ENCODE measurements at regions not wholly inside any gene's neighbourhood (a gene's known extent, or its start where the extent isn't known, plus 50 kb on each side); places are given as distances from the start of the nearest gene placed in this dataset.

DNA sequence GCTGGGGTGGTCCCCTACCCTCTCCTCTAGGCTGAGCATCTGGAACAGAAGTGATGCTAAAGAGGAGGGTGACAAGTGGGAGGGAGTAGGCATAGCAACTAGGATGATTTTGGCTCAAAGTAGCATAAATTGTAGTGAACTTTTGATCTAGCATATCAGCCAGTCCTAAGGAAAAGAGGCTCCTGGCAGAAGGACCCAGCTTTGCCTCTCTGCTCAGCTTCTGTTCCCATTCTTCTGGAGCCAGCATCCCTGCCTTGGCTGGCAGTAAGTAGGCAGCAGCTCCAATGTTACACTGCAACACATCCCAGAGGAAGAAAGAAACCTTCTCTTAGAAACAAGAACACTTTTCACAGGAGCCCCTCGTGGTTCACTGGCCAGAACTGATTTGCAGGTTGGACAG is 487.0 kb downstream of the MTRR start:
- H3K9me3 ChIP-seq (ENCODE audit: control insufficient read depth in 1 of 2, low read length in 2 of 2), result no peaks in the 10 kb centered on the region
- no peaks in the 10 kb centered on the region for H3K36me3 ChIP-seq (ENCODE audit: control insufficient read depth in 1 of 2, insufficient read depth in 2 of 2, low read length in 2 of 2)
- H3K27ac ChIP-seq (ENCODE audit: low read length), result no peak overlapping the region
- no peak overlapping the region for H3K4me3 ChIP-seq (ENCODE audit: low read depth in 1 of 2, low read length in 2 of 2)
- H3K4me1 ChIP-seq (ENCODE audit: control insufficient read depth in 1 of 2, insufficient read depth in 2 of 2, low read length in 2 of 2), result no peaks in the 10 kb centered on the region
- H3K27me3 ChIP-seq (ENCODE audit: low read depth, low read length), result no peaks in the 10 kb centered on the region

DNA sequence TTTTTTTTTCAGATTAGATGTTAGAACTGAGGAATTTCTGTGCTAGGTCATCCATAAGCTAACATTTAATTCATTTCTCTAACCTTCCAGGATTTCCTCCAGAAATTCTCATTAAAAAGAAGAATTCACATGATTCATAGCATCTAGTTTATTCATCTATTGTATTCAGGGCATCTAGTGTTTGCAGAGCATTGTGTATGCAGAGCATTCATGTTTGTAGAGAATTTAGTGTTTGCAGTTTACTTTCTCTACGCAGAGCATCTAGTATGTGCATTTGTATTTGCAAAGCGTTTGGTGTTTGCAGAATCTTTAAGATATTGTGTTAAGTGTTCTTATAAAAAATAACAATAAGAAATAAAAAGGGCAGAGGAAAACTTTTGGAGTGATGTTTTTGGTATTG is 491.1 kb downstream of the MTRR start:
- no peaks in the 10 kb centered on the region for H3K4me1 ChIP-seq (ENCODE audit: control insufficient read depth in 1 of 2, insufficient read depth in 2 of 2, low read length in 2 of 2)

DNA sequence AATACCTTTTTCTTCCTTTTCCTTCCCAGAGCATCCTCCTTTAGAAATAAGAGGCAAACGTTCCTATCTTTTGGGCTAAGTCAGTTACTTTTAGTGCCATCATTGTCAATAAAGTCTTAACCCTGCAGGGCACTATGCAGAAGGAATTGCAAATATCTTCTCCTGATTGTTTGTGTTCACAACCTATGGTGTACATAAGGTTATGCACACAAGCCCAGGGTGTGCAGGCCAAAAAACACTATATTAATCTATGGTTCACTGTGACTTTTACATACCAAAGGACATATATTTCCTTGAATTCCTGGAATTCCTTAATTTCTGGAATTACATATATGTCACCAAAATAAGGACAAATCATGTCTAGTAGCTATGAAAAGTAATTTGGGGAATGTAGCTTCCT is 493.5 kb downstream of the MTRR start:
- Histone ChIP-seq H3K9me3 (ENCODE audit: control insufficient read depth in 1 of 2, low read length in 2 of 2) (no peaks in the 10 kb centered on the region), H3K27me3 (ENCODE audit: low read depth, low read length) (no peaks in the 10 kb centered on the region), H3K27ac (ENCODE audit: low read length) (no peak overlapping the region), H3K36me3 (ENCODE audit: control insufficient read depth in 1 of 2, insufficient read depth in 2 of 2, low read length in 2 of 2) (no peaks in the 10 kb centered on the region), H3K4me1 (ENCODE audit: control insufficient read depth in 1 of 2, insufficient read depth in 2 of 2, low read length in 2 of 2) (no peaks in the 10 kb centered on the region), H3K4me3 (ENCODE audit: low read depth in 1 of 2, low read length in 2 of 2) (no peak overlapping the region)

More for the DNA sequence above, 491.1 kb downstream of the MTRR start:
- Histone ChIP-seq H3K9me3 (ENCODE audit: control insufficient read depth in 1 of 2, low read length in 2 of 2) (no peaks in the 10 kb centered on the region), H3K4me3 (ENCODE audit: low read depth in 1 of 2, low read length in 2 of 2) (no peak overlapping the region), H3K27ac (ENCODE audit: low read length) (no peak overlapping the region), H3K36me3 (ENCODE audit: control insufficient read depth in 1 of 2, insufficient read depth in 2 of 2, low read length in 2 of 2) (no peaks in the 10 kb centered on the region), H3K27me3 (ENCODE audit: low read depth, low read length) (no peaks in the 10 kb centered on the region)

DNA sequence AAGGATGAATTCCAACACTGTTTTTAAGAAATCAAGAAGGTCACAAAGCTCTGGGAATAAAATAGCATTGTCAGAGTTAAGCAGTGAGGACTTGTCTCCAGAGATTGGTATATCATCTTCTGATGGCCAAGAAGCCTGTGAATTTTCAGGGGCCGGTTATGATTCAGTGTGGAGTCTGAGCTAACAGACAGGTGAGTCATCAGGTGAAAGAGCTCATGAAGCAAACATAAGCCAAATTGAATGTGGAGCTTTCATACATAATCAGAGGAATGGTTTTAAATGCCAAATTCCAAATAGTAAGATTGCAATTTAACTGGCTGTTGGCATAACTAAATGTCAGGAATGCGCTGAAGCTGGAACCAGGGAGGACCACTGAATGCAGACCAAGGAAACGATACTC is 494.2 kb downstream of the MTRR start:
- Histone ChIP-seq H3K36me3 (ENCODE audit: control insufficient read depth in 1 of 2, insufficient read depth in 2 of 2, low read length in 2 of 2) (no peaks in the 10 kb centered on the region), H3K9me3 (ENCODE audit: control insufficient read depth in 1 of 2, low read length in 2 of 2) (no peaks in the 10 kb centered on the region), H3K27ac (ENCODE audit: low read length) (no peak overlapping the region), H3K4me3 (ENCODE audit: low read depth in 1 of 2, low read length in 2 of 2) (no peak overlapping the region), H3K4me1 (ENCODE audit: control insufficient read depth in 1 of 2, insufficient read depth in 2 of 2, low read length in 2 of 2) (no peaks in the 10 kb centered on the region), H3K27me3 (ENCODE audit: low read depth, low read length) (no peaks in the 10 kb centered on the region)

DNA sequence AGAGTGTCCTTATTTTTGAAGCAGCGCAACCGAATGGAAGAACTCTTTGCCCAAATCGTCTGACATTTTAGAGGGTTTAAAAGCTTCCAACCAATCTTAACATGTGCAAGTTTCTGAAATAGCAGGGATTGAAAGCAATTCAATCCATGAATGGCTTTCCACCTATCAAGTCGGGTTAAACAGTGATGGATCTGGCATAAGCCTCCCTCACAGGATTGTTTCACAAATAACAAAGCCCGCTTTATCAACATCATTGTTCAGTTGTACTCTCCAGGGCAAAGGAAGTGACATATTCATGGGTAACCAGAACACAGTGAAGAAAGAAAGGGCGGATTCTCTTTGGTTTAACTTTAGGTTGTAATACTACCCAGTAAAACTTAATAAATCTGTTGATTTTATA is 497.3 kb downstream of the MTRR start:
- Histone ChIP-seq H3K9me3 (ENCODE audit: control insufficient read depth in 1 of 2, low read length in 2 of 2) (no peaks in the 10 kb centered on the region), H3K4me3 (ENCODE audit: low read depth in 1 of 2, low read length in 2 of 2) (no peak overlapping the region), H3K36me3 (ENCODE audit: control insufficient read depth in 1 of 2, insufficient read depth in 2 of 2, low read length in 2 of 2) (no peaks in the 10 kb centered on the region), H3K27me3 (ENCODE audit: low read depth, low read length) (no peaks in the 10 kb centered on the region), H3K4me1 (ENCODE audit: control insufficient read depth in 1 of 2, insufficient read depth in 2 of 2, low read length in 2 of 2) (no peaks in the 10 kb centered on the region), H3K27ac (ENCODE audit: low read length) (no peak overlapping the region)

DNA sequence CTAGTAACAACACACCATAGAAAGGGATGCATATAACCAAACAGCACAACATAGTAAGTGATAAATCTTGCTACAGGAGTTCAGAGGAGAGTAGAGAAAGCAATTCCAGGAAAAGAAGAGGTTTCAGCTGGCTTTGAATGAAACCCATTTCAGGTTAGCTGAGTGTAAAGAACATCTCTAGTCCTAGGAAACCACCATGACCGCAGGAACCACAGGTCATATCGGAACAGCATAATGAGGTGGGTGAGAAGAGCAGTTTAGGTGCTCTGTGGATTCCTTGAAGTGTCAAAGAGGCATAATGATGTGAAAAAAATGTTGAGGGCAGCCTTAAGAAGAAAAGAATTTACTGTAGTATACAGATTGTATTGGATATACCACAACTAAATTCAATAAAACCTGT is 507.5 kb downstream of the MTRR start:
- H3K4me3 ChIP-seq (ENCODE audit: low read depth in 1 of 2, low read length in 2 of 2), result no peak overlapping the region
- no peaks in the 10 kb centered on the region for H3K4me1 ChIP-seq (ENCODE audit: control insufficient read depth in 1 of 2, insufficient read depth in 2 of 2, low read length in 2 of 2)
- H3K9me3 ChIP-seq (ENCODE audit: control insufficient read depth in 1 of 2, low read length in 2 of 2), result no peaks in the 10 kb centered on the region
- no peaks in the 10 kb centered on the region for H3K36me3 ChIP-seq (ENCODE audit: control insufficient read depth in 1 of 2, insufficient read depth in 2 of 2, low read length in 2 of 2)
- no peak overlapping the region for H3K27ac ChIP-seq (ENCODE audit: low read length)
- no peaks in the 10 kb centered on the region for H3K27me3 ChIP-seq (ENCODE audit: low read depth, low read length)

DNA sequence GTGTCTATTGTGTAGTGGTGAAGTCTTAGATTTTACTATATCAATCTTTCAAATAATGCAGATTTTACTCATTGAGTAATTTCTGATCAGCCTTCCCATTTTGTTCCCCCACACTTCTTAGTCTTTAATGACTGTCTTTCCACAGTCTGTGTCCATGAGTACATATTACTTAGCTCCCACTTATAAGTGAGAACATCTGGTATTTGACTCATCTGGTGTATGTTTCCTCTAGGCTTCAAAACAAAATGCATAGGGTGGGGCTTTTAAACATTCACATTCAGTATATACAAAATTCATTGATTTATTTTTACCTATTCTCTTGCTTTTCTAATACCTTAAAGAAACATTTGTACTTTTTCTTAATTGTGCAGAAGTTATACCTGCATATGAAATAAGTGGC is 513.0 kb downstream of the MTRR start:
- no peaks in the 10 kb centered on the region for H3K36me3 ChIP-seq (ENCODE audit: control insufficient read depth in 1 of 2, insufficient read depth in 2 of 2, low read length in 2 of 2)
- no peaks in the 10 kb centered on the region for H3K27me3 ChIP-seq (ENCODE audit: low read depth, low read length)
- no peak overlapping the region for H3K27ac ChIP-seq (ENCODE audit: low read length)
- no peak overlapping the region for H3K4me3 ChIP-seq (ENCODE audit: low read depth in 1 of 2, low read length in 2 of 2)
- H3K4me1 ChIP-seq (ENCODE audit: control insufficient read depth in 1 of 2, insufficient read depth in 2 of 2, low read length in 2 of 2), result no peaks in the 10 kb centered on the region
- H3K9me3 ChIP-seq (ENCODE audit: control insufficient read depth in 1 of 2, low read length in 2 of 2), result no peaks in the 10 kb centered on the region

DNA sequence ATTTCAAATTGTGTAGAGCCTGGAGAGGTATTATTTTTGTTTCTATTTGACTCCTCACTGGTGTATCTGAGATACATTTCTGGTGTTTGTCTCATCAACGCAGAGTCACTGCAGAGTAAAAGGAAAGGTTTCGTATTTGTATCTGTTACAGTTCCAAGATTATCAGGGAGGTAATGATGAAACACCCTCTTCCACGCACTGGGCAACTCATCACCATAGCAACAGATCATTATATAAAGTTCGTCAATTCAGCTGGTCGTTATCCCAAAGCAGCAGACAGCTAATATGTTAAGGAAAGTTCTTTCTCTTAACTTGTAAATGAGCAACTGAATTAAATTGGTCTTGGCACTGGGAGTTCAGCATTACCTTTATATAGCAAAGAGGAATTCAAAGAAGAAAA is 513.5 kb downstream of the MTRR start:
- no peak overlapping the region for H3K4me3 ChIP-seq (ENCODE audit: low read depth in 1 of 2, low read length in 2 of 2)
- H3K36me3 ChIP-seq (ENCODE audit: control insufficient read depth in 1 of 2, insufficient read depth in 2 of 2, low read length in 2 of 2), result no peaks in the 10 kb centered on the region
- no peaks in the 10 kb centered on the region for H3K4me1 ChIP-seq (ENCODE audit: control insufficient read depth in 1 of 2, insufficient read depth in 2 of 2, low read length in 2 of 2)

DNA sequence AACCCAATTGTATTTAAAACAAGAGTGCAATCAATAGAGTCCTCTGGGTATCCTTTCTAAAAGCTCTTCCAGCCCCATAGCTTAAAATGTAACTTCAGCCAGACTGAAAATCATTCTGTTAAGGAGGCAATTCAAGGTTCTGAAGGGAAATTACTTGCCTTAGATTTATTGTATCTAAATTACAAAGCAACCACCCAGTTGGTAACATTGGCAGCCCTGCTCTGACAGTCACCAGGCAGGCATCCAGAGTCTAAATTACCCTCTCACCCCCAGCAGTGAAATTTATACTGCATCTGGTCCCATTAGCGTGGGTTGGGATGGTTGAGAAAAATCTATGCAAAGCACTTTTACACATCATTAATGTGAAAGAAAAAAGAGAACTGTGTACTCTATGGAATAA is 514.7 kb downstream of the MTRR start:
- no peaks in the 10 kb centered on the region for H3K9me3 ChIP-seq (ENCODE audit: control insufficient read depth in 1 of 2, low read length in 2 of 2)
- H3K27ac ChIP-seq (ENCODE audit: low read length), result no peak overlapping the region
- no peaks in the 10 kb centered on the region for H3K36me3 ChIP-seq (ENCODE audit: control insufficient read depth in 1 of 2, insufficient read depth in 2 of 2, low read length in 2 of 2)
- H3K4me3 ChIP-seq (ENCODE audit: low read depth in 1 of 2, low read length in 2 of 2), result no peak overlapping the region
- no peaks in the 10 kb centered on the region for H3K4me1 ChIP-seq (ENCODE audit: control insufficient read depth in 1 of 2, insufficient read depth in 2 of 2, low read length in 2 of 2)
- no peaks in the 10 kb centered on the region for H3K27me3 ChIP-seq (ENCODE audit: low read depth, low read length)

More for the DNA sequence above, 513.5 kb downstream of the MTRR start:
- Histone ChIP-seq H3K27me3 (ENCODE audit: low read depth, low read length) (no peaks in the 10 kb centered on the region), H3K9me3 (ENCODE audit: control insufficient read depth in 1 of 2, low read length in 2 of 2) (no peaks in the 10 kb centered on the region), H3K27ac (ENCODE audit: low read length) (no peak overlapping the region)

DNA sequence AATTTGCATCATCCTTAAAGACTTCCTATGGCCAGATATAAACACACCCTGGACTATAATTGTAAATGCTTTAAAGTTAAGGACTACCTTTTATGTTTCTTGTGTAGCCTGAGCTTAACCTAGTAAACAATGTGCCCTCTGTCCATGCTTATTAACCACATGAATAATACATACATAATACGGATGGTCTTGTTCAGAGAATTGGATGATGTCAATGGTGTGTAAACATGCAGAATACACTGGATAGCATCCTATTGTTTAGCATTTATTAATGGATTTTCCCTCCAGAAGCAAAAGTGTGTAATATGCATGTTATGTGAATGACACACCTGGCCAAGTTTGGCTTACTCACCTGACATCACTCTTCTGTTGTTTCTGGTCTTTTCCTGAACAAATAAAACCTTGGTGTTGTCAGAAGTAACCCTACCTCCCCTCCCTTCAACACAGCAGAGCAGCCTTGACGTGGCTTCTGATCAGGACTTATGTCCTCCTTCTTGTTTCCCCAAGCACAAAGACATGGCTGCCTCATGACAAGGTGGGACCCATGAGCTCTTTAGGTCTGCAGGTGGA is 517.9 kb downstream of the MTRR start:
- Histone ChIP-seq H3K4me1 (ENCODE audit: control insufficient read depth in 1 of 2, insufficient read depth in 2 of 2, low read length in 2 of 2) (no peaks in the 10 kb centered on the region), H3K27ac (ENCODE audit: low read length) (no peak overlapping the region), H3K36me3 (ENCODE audit: control insufficient read depth in 1 of 2, insufficient read depth in 2 of 2, low read length in 2 of 2) (no peaks in the 10 kb centered on the region), H3K4me3 (ENCODE audit: low read depth in 1 of 2, low read length in 2 of 2) (no peak overlapping the region), H3K9me3 (ENCODE audit: control insufficient read depth in 1 of 2, low read length in 2 of 2) (no peaks in the 10 kb centered on the region), H3K27me3 (ENCODE audit: low read depth, low read length) (no peaks in the 10 kb centered on the region)

DNA sequence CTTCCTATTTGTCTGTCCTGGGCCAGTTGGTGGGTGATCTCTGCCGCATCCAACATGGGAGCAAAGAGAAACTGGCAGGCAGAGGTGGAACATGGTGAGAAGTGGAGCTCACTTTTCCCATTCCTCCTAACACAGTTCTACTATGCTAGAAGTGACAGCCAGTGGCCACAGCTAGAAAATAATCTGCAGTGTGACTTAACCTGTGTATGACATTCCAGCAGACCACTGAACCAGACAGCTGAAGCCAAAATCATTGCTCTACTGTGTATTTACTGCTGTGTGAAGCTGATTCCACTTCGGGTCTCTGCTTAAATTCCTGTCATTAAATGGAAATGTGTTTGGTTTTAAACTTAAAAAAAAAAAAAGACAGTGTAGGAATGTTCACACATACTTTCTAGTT is 523.0 kb downstream of the MTRR start:
- no peaks in the 10 kb centered on the region for H3K4me1 ChIP-seq (ENCODE audit: control insufficient read depth in 1 of 2, insufficient read depth in 2 of 2, low read length in 2 of 2)
- H3K36me3 ChIP-seq (ENCODE audit: control insufficient read depth in 1 of 2, insufficient read depth in 2 of 2, low read length in 2 of 2), result no peaks in the 10 kb centered on the region
- H3K4me3 ChIP-seq (ENCODE audit: low read depth in 1 of 2, low read length in 2 of 2), result no peak overlapping the region
- H3K27ac ChIP-seq (ENCODE audit: low read length), result no peak overlapping the region
- no peaks in the 10 kb centered on the region for H3K9me3 ChIP-seq (ENCODE audit: control insufficient read depth in 1 of 2, low read length in 2 of 2)
- no peaks in the 10 kb centered on the region for H3K27me3 ChIP-seq (ENCODE audit: low read depth, low read length)

DNA sequence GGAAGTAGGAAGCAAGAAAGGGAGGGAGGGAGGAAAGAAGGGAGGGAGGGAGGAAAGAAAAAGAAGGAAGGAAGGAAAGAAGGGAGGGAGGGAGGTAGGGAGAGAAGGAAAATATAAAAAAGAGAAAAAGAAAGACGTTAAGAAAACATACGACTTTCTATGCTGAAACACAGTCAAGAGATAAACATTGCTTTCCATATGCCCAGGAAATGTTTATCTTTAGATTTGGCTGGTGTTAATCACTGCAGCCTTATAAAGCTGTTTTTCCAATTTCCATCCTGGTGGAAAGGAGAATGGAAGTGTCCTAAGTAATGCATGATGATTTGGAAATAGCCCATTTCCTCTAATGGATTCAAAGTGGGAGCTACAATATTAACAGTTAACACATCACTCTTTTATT is 524.3 kb downstream of the MTRR start:
- Histone ChIP-seq H3K27me3 (ENCODE audit: low read depth, low read length) (no peaks in the 10 kb centered on the region), H3K4me1 (ENCODE audit: control insufficient read depth in 1 of 2, insufficient read depth in 2 of 2, low read length in 2 of 2) (no peaks in the 10 kb centered on the region), H3K9me3 (ENCODE audit: control insufficient read depth in 1 of 2, low read length in 2 of 2) (no peaks in the 10 kb centered on the region), H3K36me3 (ENCODE audit: control insufficient read depth in 1 of 2, insufficient read depth in 2 of 2, low read length in 2 of 2) (no peaks in the 10 kb centered on the region), H3K27ac (ENCODE audit: low read length) (no peak overlapping the region), H3K4me3 (ENCODE audit: low read depth in 1 of 2, low read length in 2 of 2) (no peak overlapping the region)
